ENCODE measurements at regions not wholly inside any gene's neighbourhood (a gene's known extent, or its start where the extent isn't known, plus 50 kb on each side); places are given as distances from the start of the nearest gene placed in this dataset.
"Not testable (repeated sequence)": the region's sequence is repeated elsewhere in the genome, so short reads cannot be mapped to it uniquely, and the experiment has no call there.

DNA sequence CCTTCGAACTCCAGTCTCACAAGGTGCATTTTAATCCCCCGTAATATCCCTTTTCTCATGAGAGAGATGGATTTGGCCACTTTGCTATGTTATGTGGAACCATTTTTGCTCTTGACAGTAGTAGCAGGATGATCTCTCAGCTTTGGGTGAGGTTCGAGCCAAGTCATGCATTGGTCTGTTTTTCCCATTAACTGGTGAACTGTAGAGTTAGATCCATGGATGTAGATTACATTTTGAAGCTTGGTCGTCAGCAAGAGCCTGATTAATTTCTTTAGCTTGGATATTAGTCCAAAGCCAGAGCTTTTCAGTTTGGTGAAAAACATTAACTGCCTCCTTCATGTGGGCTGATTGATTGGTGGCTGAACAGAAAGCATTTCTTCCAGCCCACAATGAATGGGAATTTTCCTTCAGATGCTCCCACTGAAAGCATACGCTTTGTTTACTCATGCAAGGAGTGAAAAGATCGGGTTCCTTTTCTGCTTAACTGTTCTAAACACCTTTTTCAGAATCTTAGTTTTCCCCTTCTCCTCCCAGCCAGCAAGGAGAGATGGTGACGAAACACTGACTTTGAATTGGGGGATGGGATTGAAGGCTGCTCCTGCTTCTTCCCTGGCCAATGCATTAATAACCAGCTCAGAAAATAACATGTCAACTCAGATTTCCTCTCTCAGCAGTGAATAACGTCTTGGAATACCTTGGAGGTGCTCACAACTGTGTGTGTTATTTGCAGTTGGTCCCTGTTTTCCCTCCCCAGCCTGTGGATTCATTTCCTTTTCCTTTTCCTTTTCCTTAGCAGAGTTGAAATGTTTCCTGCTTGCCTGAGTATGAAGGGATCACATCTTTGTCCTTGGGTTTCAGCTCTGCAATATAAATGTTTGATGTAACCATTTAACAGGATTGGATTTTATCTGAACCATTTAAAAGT lies 351.8 kb upstream of the FZD8 start:
- Histone ChIP-seq H3K27ac (ENCODE audit: low read depth in 2 of 2, low read length in 2 of 2) (no peak overlapping the region), H3K4me3 (ENCODE audit: low read length in 2 of 2) (no peak overlapping the region), H3K9ac (ENCODE audit: low read depth in 1 of 2, low read length in 2 of 2) (no peak overlapping the region), H3K9me3 (ENCODE audit: control insufficient read depth in 2 of 2, low read length in 2 of 2) (no peaks in the 10 kb centered on the region), H3K4me1 (ENCODE audit: control insufficient read depth in 2 of 2, insufficient read depth in 2 of 2, low read length in 2 of 2) (no peaks in the 10 kb centered on the region), H3K36me3 (ENCODE audit: control insufficient read depth in 2 of 2, insufficient read depth in 2 of 2, low read length in 2 of 2) (no peaks in the 10 kb centered on the region), H3K27me3 (ENCODE audit: control insufficient read depth in 2 of 2, insufficient read depth in 2 of 2, low read length in 2 of 2) (no peaks in the 10 kb centered on the region)

DNA sequence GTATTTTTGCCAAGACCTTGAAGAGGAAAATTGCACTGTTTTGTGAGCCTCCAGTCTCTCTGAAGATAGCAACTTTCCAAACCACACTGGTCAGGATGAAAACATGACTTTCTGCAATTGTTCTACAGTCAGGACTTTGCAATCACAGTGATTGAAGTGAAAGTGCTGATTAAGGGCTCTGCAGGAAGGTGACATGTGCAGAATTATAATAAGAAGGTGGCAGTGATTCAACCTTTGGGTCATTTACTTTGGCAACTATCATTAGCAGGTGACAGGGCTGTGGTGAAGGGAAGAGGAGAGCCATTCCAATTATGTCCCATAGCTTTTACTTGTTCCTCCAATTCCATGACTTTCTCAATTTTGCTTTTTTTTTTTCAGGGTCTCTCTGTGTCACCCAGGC lies 350.0 kb upstream of the FZD8 start:
- no peaks in the 10 kb centered on the region for H3K27me3 ChIP-seq (ENCODE audit: control insufficient read depth in 2 of 2, insufficient read depth in 2 of 2, low read length in 2 of 2)

DNA sequence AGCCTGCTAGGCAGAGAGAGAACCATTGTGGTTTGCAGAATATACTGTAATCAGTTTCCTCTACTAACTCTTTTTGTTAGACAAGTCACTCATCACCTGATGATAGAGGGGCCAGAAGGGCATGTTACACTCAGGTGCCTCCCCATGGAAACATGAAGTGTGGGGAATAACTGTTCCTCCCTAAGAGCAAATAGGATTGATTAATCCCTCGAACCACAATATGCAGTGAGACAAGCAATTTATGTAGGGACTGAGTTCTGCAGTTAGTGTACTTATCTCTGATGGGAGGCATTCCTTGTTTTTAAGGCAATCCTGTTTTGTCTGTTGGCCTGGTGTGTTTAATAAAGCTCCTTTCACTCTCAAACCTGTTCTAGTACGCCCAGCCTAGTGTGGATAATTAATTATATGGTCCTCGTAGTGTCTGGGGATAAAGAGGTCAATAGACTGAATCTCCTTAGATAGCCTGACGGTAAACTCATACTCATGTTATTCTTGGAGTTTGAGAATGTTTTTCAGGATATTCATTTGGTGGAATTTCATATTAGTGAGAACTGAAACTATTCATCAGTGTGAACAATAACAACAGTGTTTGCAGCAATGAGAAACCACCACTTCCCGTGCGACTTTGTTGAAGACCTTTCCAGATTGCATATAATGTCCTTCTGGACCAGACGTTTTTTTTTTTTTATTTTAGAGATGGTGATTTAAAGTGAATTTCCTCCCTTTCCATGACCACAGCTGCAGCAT lies 344.8 kb upstream of the FZD8 start:
- Histone ChIP-seq H3K4me3 (ENCODE audit: low read length in 2 of 2) (no peak overlapping the region), H3K36me3 (ENCODE audit: control insufficient read depth in 2 of 2, insufficient read depth in 2 of 2, low read length in 2 of 2) (no peaks in the 10 kb centered on the region), H3K4me1 (ENCODE audit: control insufficient read depth in 2 of 2, insufficient read depth in 2 of 2, low read length in 2 of 2) (no peaks in the 10 kb centered on the region), H3K9me3 (ENCODE audit: control insufficient read depth in 2 of 2, low read length in 2 of 2) (no peaks in the 10 kb centered on the region), H3K27me3 (ENCODE audit: control insufficient read depth in 2 of 2, insufficient read depth in 2 of 2, low read length in 2 of 2) (no peaks in the 10 kb centered on the region), H3K27ac (ENCODE audit: low read depth in 2 of 2, low read length in 2 of 2) (no peak overlapping the region), H3K9ac (ENCODE audit: low read depth in 1 of 2, low read length in 2 of 2) (no peak overlapping the region)

More for the DNA sequence above, 350.0 kb upstream of the FZD8 start:
- Histone ChIP-seq H3K4me3 (ENCODE audit: low read length in 2 of 2) (no peak overlapping the region), H3K9ac (ENCODE audit: low read depth in 1 of 2, low read length in 2 of 2) (no peak overlapping the region), H3K4me1 (ENCODE audit: control insufficient read depth in 2 of 2, insufficient read depth in 2 of 2, low read length in 2 of 2) (no peaks in the 10 kb centered on the region), H3K27ac (ENCODE audit: low read depth in 2 of 2, low read length in 2 of 2) (no peak overlapping the region), H3K36me3 (ENCODE audit: control insufficient read depth in 2 of 2, insufficient read depth in 2 of 2, low read length in 2 of 2) (no peaks in the 10 kb centered on the region), H3K9me3 (ENCODE audit: control insufficient read depth in 2 of 2, low read length in 2 of 2) (no peaks in the 10 kb centered on the region)

DNA sequence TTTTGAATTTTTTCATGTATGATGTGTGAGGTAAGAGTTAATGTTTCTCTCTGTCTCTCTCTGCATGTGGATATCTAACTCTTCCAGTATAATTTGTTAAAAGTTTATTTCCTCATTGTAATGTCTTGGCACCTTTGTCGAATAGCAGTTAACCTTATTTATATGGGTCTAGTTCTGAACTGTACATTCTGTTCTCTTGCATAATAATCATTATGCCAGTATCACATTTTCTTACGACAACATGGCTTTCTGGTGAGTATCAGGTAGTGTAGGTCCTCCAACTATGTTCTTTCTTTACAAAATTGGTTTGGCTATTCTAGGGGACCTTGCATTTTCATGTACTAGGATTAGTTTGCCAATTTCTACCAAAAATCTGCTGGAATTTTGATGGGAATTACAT lies 337.0 kb upstream of the FZD8 start:
- H3K9me3 ChIP-seq (ENCODE audit: control insufficient read depth in 2 of 2, low read length in 2 of 2), result no peaks in the 10 kb centered on the region
- no peaks in the 10 kb centered on the region for H3K27me3 ChIP-seq (ENCODE audit: control insufficient read depth in 2 of 2, insufficient read depth in 2 of 2, low read length in 2 of 2)
- H3K9ac ChIP-seq (ENCODE audit: low read depth in 1 of 2, low read length in 2 of 2), result no peak overlapping the region

DNA sequence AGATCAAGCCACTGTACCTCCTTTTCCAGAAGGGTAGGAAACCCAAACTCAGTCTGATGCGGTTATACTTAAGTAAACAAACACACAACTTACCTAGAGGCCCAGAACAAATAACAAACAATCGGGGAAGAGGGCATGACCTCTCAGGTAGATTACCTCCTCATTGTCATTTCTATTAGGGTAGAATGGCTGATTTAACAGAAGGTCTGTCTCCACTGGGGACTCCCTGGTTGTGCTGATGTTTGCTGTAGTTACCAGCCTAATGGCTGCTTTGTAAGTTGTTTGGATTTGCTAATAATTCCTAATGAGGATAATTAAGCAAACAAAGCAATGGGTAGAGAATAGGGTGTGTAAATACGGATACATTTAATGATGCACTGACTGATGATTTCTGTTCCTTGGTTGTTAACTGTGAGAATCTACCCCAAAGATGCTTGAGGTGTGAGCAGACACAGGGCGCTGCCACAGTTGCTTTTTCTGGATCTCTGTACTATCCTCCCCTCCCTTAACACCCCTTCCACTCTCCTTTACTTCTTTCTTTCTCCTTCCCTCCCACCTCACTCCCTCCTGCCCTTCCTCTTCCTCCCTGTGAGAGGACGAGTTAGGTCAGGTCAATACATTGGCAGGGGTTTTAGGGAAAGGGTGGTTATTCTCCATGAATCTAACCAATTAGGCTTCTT lies 332.0 kb upstream of the FZD8 start:
- H3K27ac ChIP-seq (ENCODE audit: low read depth in 2 of 2, low read length in 2 of 2); H3K4me3 ChIP-seq (ENCODE audit: low read length in 2 of 2): not testable (repeated sequence)

More for the DNA sequence above, 337.0 kb upstream of the FZD8 start:
- Histone ChIP-seq H3K27ac (ENCODE audit: low read depth in 2 of 2, low read length in 2 of 2) (no peak overlapping the region), H3K36me3 (ENCODE audit: control insufficient read depth in 2 of 2, insufficient read depth in 2 of 2, low read length in 2 of 2) (no peaks in the 10 kb centered on the region), H3K4me1 (ENCODE audit: control insufficient read depth in 2 of 2, insufficient read depth in 2 of 2, low read length in 2 of 2) (no peaks in the 10 kb centered on the region), H3K4me3 (ENCODE audit: low read length in 2 of 2) (no peak overlapping the region)

DNA sequence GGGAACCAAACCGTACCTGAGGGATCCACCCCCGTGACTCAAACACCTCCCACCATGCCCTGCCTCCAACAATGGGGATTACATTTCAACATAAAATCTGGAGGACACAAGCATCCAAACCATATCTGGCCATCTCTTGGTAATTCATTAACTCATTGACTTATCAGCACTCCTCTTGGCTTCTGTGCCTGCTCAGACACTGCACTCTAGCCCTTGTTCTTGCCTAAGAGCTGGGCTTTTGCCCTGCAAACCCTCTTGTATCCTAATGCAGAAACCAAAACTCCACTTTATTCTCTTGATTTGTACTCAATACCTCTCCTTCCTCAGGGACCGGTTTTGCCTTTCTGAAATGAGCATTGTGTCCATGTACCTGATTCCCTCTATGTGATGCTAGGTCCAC lies 330.2 kb upstream of the FZD8 start:
- Histone ChIP-seq H3K9ac (ENCODE audit: low read depth in 1 of 2, low read length in 2 of 2) (no peak overlapping the region), H3K27ac (ENCODE audit: low read depth in 2 of 2, low read length in 2 of 2) (no peak overlapping the region), H3K9me3 (ENCODE audit: control insufficient read depth in 2 of 2, low read length in 2 of 2) (no peaks in the 10 kb centered on the region), H3K27me3 (ENCODE audit: control insufficient read depth in 2 of 2, insufficient read depth in 2 of 2, low read length in 2 of 2) (no peaks in the 10 kb centered on the region), H3K4me3 (ENCODE audit: low read length in 2 of 2) (no peak overlapping the region), H3K36me3 (ENCODE audit: control insufficient read depth in 2 of 2, insufficient read depth in 2 of 2, low read length in 2 of 2) (no peaks in the 10 kb centered on the region), H3K4me1 (ENCODE audit: control insufficient read depth in 2 of 2, insufficient read depth in 2 of 2, low read length in 2 of 2) (no peaks in the 10 kb centered on the region)

More for the DNA sequence above, 332.0 kb upstream of the FZD8 start:
- H3K9me3 ChIP-seq (ENCODE audit: control insufficient read depth in 2 of 2, low read length in 2 of 2); H3K36me3 ChIP-seq (ENCODE audit: control insufficient read depth in 2 of 2, insufficient read depth in 2 of 2, low read length in 2 of 2); H3K9ac ChIP-seq (ENCODE audit: low read depth in 1 of 2, low read length in 2 of 2); H3K4me1 ChIP-seq (ENCODE audit: control insufficient read depth in 2 of 2, insufficient read depth in 2 of 2, low read length in 2 of 2); H3K27me3 ChIP-seq (ENCODE audit: control insufficient read depth in 2 of 2, insufficient read depth in 2 of 2, low read length in 2 of 2): not testable (repeated sequence)

DNA sequence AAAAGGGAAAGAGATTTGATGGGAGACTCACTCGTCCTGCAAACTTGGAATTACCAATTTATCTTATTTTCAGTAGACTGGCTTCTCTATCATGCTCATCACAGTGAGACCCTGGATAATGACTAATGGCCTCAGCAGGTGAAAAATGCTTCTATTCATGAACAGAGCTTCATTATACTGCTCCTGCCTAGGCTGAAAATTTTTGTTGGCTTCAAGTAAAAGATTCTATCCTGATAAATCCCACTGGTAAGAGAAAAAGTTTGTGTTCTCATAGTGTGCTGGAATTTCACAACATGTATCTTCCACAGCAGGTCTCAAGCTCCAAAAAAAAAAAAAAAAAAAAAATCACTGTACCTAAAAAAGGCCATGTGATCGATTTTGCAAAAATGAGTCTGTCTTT lies 329.3 kb upstream of the FZD8 start:
- Histone ChIP-seq H3K27ac (ENCODE audit: low read depth in 2 of 2, low read length in 2 of 2) (no peak overlapping the region), H3K9ac (ENCODE audit: low read depth in 1 of 2, low read length in 2 of 2) (no peak overlapping the region), H3K36me3 (ENCODE audit: control insufficient read depth in 2 of 2, insufficient read depth in 2 of 2, low read length in 2 of 2) (no peaks in the 10 kb centered on the region), H3K9me3 (ENCODE audit: control insufficient read depth in 2 of 2, low read length in 2 of 2) (no peaks in the 10 kb centered on the region), H3K4me3 (ENCODE audit: low read length in 2 of 2) (no peak overlapping the region), H3K4me1 (ENCODE audit: control insufficient read depth in 2 of 2, insufficient read depth in 2 of 2, low read length in 2 of 2) (no peaks in the 10 kb centered on the region), H3K27me3 (ENCODE audit: control insufficient read depth in 2 of 2, insufficient read depth in 2 of 2, low read length in 2 of 2) (no peaks in the 10 kb centered on the region)

DNA sequence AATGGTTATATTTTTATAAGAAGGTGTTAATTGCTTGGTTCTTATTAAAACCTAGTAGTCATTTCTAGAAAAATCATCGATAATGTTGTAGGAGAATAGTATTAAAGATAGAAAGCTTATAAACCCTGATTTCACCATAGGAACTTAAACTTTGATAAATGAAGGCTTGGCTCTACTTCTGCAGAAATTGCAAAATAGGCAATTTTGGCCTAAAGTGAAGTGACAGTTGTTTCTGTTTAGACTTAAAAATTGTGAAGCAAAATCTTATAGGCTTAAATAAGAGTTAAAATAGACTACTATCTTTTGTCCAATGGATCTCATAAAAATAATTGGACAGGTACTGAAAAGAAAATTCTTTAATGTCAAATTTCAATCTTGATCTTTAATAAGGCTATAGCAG lies 321.6 kb upstream of the FZD8 start:
- no peaks in the 10 kb centered on the region for H3K36me3 ChIP-seq (ENCODE audit: control insufficient read depth in 2 of 2, insufficient read depth in 2 of 2, low read length in 2 of 2)
- H3K9ac ChIP-seq (ENCODE audit: low read depth in 1 of 2, low read length in 2 of 2), result no peak overlapping the region
- H3K27ac ChIP-seq (ENCODE audit: low read depth in 2 of 2, low read length in 2 of 2), result no peak overlapping the region
- H3K9me3 ChIP-seq (ENCODE audit: control insufficient read depth in 2 of 2, low read length in 2 of 2), result no peaks in the 10 kb centered on the region
- no peaks in the 10 kb centered on the region for H3K27me3 ChIP-seq (ENCODE audit: control insufficient read depth in 2 of 2, insufficient read depth in 2 of 2, low read length in 2 of 2)
- H3K4me1 ChIP-seq (ENCODE audit: control insufficient read depth in 2 of 2, insufficient read depth in 2 of 2, low read length in 2 of 2), result no peaks in the 10 kb centered on the region
- no peak overlapping the region for H3K4me3 ChIP-seq (ENCODE audit: low read length in 2 of 2)

DNA sequence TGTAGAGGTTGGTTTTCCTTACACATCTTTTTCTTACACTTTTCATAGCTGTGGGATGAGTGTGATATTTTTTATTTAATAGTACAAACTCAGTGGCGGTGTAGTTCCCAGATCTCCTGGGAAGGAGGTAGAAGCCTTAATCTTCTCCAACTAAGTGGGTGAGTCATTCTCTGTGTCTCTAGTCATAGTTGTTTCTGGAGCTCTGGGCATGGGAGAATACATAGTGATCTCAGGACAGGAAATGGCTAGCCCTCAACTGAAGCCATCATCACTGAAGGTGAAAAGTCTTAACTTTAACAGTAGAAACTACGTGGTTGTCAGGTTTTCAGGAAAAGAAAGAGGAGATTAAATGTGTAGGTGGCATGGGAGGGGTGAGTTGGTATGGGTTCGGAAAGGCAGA lies 319.4 kb upstream of the FZD8 start:
- Histone ChIP-seq H3K9me3 (ENCODE audit: control insufficient read depth in 2 of 2, low read length in 2 of 2) (no peaks in the 10 kb centered on the region), H3K36me3 (ENCODE audit: control insufficient read depth in 2 of 2, insufficient read depth in 2 of 2, low read length in 2 of 2) (no peaks in the 10 kb centered on the region), H3K4me1 (ENCODE audit: control insufficient read depth in 2 of 2, insufficient read depth in 2 of 2, low read length in 2 of 2) (no peaks in the 10 kb centered on the region), H3K4me3 (ENCODE audit: low read length in 2 of 2) (no peak overlapping the region), H3K9ac (ENCODE audit: low read depth in 1 of 2, low read length in 2 of 2) (no peak overlapping the region), H3K27ac (ENCODE audit: low read depth in 2 of 2, low read length in 2 of 2) (no peak overlapping the region), H3K27me3 (ENCODE audit: control insufficient read depth in 2 of 2, insufficient read depth in 2 of 2, low read length in 2 of 2) (no peaks in the 10 kb centered on the region)

DNA sequence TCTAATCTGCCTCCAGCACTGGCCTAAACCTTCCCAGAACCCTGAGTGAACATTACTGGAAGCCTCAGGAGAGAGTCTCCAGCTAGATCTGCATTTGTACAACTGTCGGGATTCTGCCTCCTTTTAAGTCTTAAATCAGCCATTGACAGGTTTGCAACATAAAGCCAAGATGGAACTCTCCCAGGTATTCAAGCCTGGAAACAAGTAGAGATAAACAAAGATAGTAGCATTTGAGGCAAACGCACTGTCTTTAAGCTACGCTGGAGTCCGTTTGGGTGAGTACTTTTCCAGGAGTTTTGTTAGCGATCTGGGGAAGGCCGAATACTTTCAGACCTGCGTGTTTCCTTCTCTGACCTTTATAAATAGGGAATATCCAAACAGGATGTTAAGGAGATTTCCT lies 317.2 kb upstream of the FZD8 start:
- Histone ChIP-seq H3K27me3 (ENCODE audit: control insufficient read depth in 2 of 2, insufficient read depth in 2 of 2, low read length in 2 of 2) (no peaks in the 10 kb centered on the region), H3K9ac (ENCODE audit: low read depth in 1 of 2, low read length in 2 of 2) (no peak overlapping the region), H3K36me3 (ENCODE audit: control insufficient read depth in 2 of 2, insufficient read depth in 2 of 2, low read length in 2 of 2) (no peaks in the 10 kb centered on the region), H3K27ac (ENCODE audit: low read depth in 2 of 2, low read length in 2 of 2) (no peak overlapping the region), H3K4me1 (ENCODE audit: control insufficient read depth in 2 of 2, insufficient read depth in 2 of 2, low read length in 2 of 2) (no peaks in the 10 kb centered on the region), H3K9me3 (ENCODE audit: control insufficient read depth in 2 of 2, low read length in 2 of 2) (no peaks in the 10 kb centered on the region), H3K4me3 (ENCODE audit: low read length in 2 of 2) (no peak overlapping the region)
